ENCODE measurements at regions not wholly inside any gene's neighbourhood (a gene's known extent, or its start where the extent isn't known, plus 50 kb on each side); places are given as distances from the start of the nearest gene placed in this dataset.

GRCh38 chrX:138006180-138006579, 440.3 kb downstream of the ZIC3 start:
- no peak for DNase-seq
- Mint-ChIP-seq H3K27ac (no peak overlapping the region), H3K4me3 (no peak overlapping the region), H3K36me3 (no peaks in the 10 kb centered on the region), H3K4me1 (no peaks in the 10 kb centered on the region), H3K27me3 (ENCODE audit: low read depth in 3 of 3) (peaks cover 0 to 9% (median 4%) of the 10 kb centered on the region in 3 donors), H3K9me3 (no peaks in the 10 kb centered on the region)

- peaks cover 0 to 2% (median 0%) of the 10 kb centered on the region in 6 donors for H3K9me3 Mint-ChIP-seq
- H3K4me3 Mint-ChIP-seq = no peak overlapping the region
- no peak for DNase-seq
These were observed 442.4 kb downstream of the ZIC3 start for GRCh38 chrX:138008281-138008680.

GRCh38 chrX:138011468-138011867, 445.5 kb downstream of the ZIC3 start:
- no peak for DNase-seq
- Mint-ChIP-seq H3K27ac (no peak overlapping the region), H3K27me3 (ENCODE audit: low read depth in 3 of 3) (peaks cover 0 to 5% (median 2%) of the 10 kb centered on the region in 3 donors), H3K4me1 (no peaks in the 10 kb centered on the region), H3K4me3 (no peak overlapping the region), H3K36me3 (no peaks in the 10 kb centered on the region), H3K9me3 (peaks cover 0 to 2% (median 0%) of the 10 kb centered on the region in 6 donors)

More at GRCh38 chrX:138008281-138008680, 442.4 kb downstream of the ZIC3 start:
- Mint-ChIP-seq H3K4me1 (no peaks in the 10 kb centered on the region), H3K27ac (no peak overlapping the region), H3K27me3 (ENCODE audit: low read depth in 3 of 3) (peaks cover 0 to 5% (median 4%) of the 10 kb centered on the region in 3 donors), H3K36me3 (no peaks in the 10 kb centered on the region)

GRCh38 chrX:138014577-138014976, 448.6 kb downstream of the ZIC3 start:
- Mint-ChIP-seq H3K4me1 (no peaks in the 10 kb centered on the region), H3K36me3 (no peaks in the 10 kb centered on the region), H3K9me3 (peaks cover 0 to 2% (median 0%) of the 10 kb centered on the region in 6 donors), H3K27me3 (ENCODE audit: low read depth in 3 of 3) (no peaks in the 10 kb centered on the region), H3K4me3 (no peak overlapping the region), H3K27ac (no peak overlapping the region)
- DNase-seq = no peak

GRCh38 chrX:138018145-138018799, 452.3 kb downstream of the ZIC3 start:
- H3K4me1 Mint-ChIP-seq = no peaks in the 10 kb centered on the region
- H3K27me3 Mint-ChIP-seq (ENCODE audit: low read depth in 3 of 3) = no peaks in the 10 kb centered on the region
- DNase-seq = no peak
- H3K36me3 Mint-ChIP-seq = no peaks in the 10 kb centered on the region
- H3K27ac Mint-ChIP-seq = no peak overlapping the region
- H3K9me3 Mint-ChIP-seq = no peaks in the 10 kb centered on the region
- no peak overlapping the region for H3K4me3 Mint-ChIP-seq

GRCh38 chrX:138020941-138021340, 455.0 kb downstream of the ZIC3 start:
- Mint-ChIP-seq H3K9me3 (no peaks in the 10 kb centered on the region), H3K4me3 (no peak overlapping the region)

GRCh38 chrX:138026211-138026610, 460.3 kb downstream of the ZIC3 start:
- Mint-ChIP-seq H3K4me3 (no peak overlapping the region), H3K36me3 (no peaks in the 10 kb centered on the region), H3K4me1 (no peaks in the 10 kb centered on the region), H3K27ac (no peak overlapping the region), H3K27me3 (ENCODE audit: low read depth in 3 of 3) (peaks cover 0 to 9% (median 2%) of the 10 kb centered on the region in 3 donors), H3K9me3 (peaks cover 0 to 1% (median 0%) of the 10 kb centered on the region in 6 donors)
- no peak for DNase-seq

More at GRCh38 chrX:138020941-138021340, 455.0 kb downstream of the ZIC3 start:
- Mint-ChIP-seq H3K27me3 (ENCODE audit: low read depth in 3 of 3) (peaks cover 0 to 6% (median 0%) of the 10 kb centered on the region in 3 donors), H3K4me1 (no peaks in the 10 kb centered on the region), H3K36me3 (no peaks in the 10 kb centered on the region), H3K27ac (no peak overlapping the region)
- no peak for DNase-seq

- Mint-ChIP-seq H3K27ac (no peak overlapping the region), H3K4me1 (no peaks in the 10 kb centered on the region), H3K4me3 (no peak overlapping the region), H3K36me3 (no peaks in the 10 kb centered on the region), H3K27me3 (ENCODE audit: low read depth in 3 of 3) (peaks cover 0 to 2% (median 2%) of the 10 kb centered on the region in 3 donors), H3K9me3 (peaks cover 0 to 1% (median 0%) of the 10 kb centered on the region in 6 donors)
- no peak for DNase-seq
These were observed 465.8 kb downstream of the ZIC3 start for GRCh38 chrX:138031715-138032114.

GRCh38 chrX:138034136-138034535, 468.2 kb downstream of the ZIC3 start:
- no peak overlapping the region for H3K4me3 Mint-ChIP-seq
- H3K27ac Mint-ChIP-seq = no peak overlapping the region
- H3K27me3 Mint-ChIP-seq (ENCODE audit: low read depth in 3 of 3) = peaks cover 0 to 2% (median 2%) of the 10 kb centered on the region in 3 donors
- no peaks in the 10 kb centered on the region for H3K4me1 Mint-ChIP-seq
- H3K9me3 Mint-ChIP-seq = peaks cover 0 to 1% (median 0%) of the 10 kb centered on the region in 6 donors
- DNase-seq = no peak
- no peaks in the 10 kb centered on the region for H3K36me3 Mint-ChIP-seq

- no peak overlapping the region for H3K4me3 Mint-ChIP-seq
- peaks cover 0 to 11% (median 3%) of the 10 kb centered on the region in 6 donors for H3K9me3 Mint-ChIP-seq
- no peaks in the 10 kb centered on the region for H3K4me1 Mint-ChIP-seq
- peaks cover 0 to 2% (median 1%) of the 10 kb centered on the region in 3 donors for H3K27me3 Mint-ChIP-seq (ENCODE audit: low read depth in 3 of 3)
- H3K36me3 Mint-ChIP-seq = no peaks in the 10 kb centered on the region
- DNase-seq = no peak
- no peak overlapping the region for H3K27ac Mint-ChIP-seq
These were observed 471.6 kb downstream of the ZIC3 start for GRCh38 chrX:138037548-138037947.

GRCh38 chrX:138057883-138058282, 492.0 kb downstream of the ZIC3 start:
- Mint-ChIP-seq H3K4me1 (no peaks in the 10 kb centered on the region), H3K4me3 (no peak overlapping the region), H3K27ac (no peak overlapping the region), H3K9me3 (peaks cover 0 to 2% (median 0%) of the 10 kb centered on the region in 6 donors), H3K36me3 (no peaks in the 10 kb centered on the region), H3K27me3 (ENCODE audit: low read depth in 3 of 3) (peaks cover 0 to 4% (median 1%) of the 10 kb centered on the region in 3 donors)
- no peak for DNase-seq

- Mint-ChIP-seq H3K9me3 (peaks cover 0 to 2% (median 0%) of the 10 kb centered on the region in 6 donors), H3K27ac (no peak overlapping the region), H3K27me3 (ENCODE audit: low read depth in 3 of 3) (peaks cover 0 to 4% (median 1%) of the 10 kb centered on the region in 3 donors), H3K4me1 (no peaks in the 10 kb centered on the region), H3K36me3 (no peaks in the 10 kb centered on the region), H3K4me3 (no peak overlapping the region)
- DNase-seq = no peak
These were observed 493.0 kb downstream of the ZIC3 start for GRCh38 chrX:138058931-138059330.

GRCh38 chrX:138067415-138067814, 501.5 kb downstream of the ZIC3 start:
- DNase-seq = no peak
- no peaks in the 10 kb centered on the region for H3K4me1 Mint-ChIP-seq
- no peak overlapping the region for H3K27ac Mint-ChIP-seq
- H3K4me3 Mint-ChIP-seq = no peak overlapping the region
- no peaks in the 10 kb centered on the region for H3K36me3 Mint-ChIP-seq
- H3K9me3 Mint-ChIP-seq = peaks cover 0 to 1% (median 0%) of the 10 kb centered on the region in 6 donors
- peaks cover 0 to 10% (median 2%) of the 10 kb centered on the region in 3 donors for H3K27me3 Mint-ChIP-seq (ENCODE audit: low read depth in 3 of 3)

- Mint-ChIP-seq H3K36me3 (no peaks in the 10 kb centered on the region), H3K4me3 (no peak overlapping the region), H3K4me1 (no peaks in the 10 kb centered on the region), H3K27ac (no peak overlapping the region), H3K9me3 (peaks cover 0 to 4% (median under 1%) of the 10 kb centered on the region in 6 donors), H3K27me3 (ENCODE audit: low read depth in 3 of 3) (peaks cover 0 to 8% (median 5%) of the 10 kb centered on the region in 3 donors)
- DNase-seq = no peak
These were observed 507.7 kb downstream of the ZIC3 start for GRCh38 chrX:138073626-138074025.

- H3K9me3 Mint-ChIP-seq = peaks cover 0 to 2% (median 0%) of the 10 kb centered on the region in 6 donors
- H3K27me3 Mint-ChIP-seq (ENCODE audit: low read depth in 3 of 3) = peaks cover 0 to 4% (median 0%) of the 10 kb centered on the region in 3 donors
- H3K4me1 Mint-ChIP-seq = no peaks in the 10 kb centered on the region
- H3K27ac Mint-ChIP-seq = no peak overlapping the region
- H3K36me3 Mint-ChIP-seq = no peaks in the 10 kb centered on the region
- DNase-seq = no peak
- H3K4me3 Mint-ChIP-seq = no peak overlapping the region
These were observed 516.3 kb downstream of the ZIC3 start for GRCh38 chrX:138082251-138082650.

Data from immature natural killer cell (primary cell).